H9 (cell line): ENCODE measurements at regions not wholly inside any gene's neighbourhood (a gene's known extent, or its start where the extent isn't known, plus 50 kb on each side); places are given as distances from the start of the nearest gene placed in this dataset.

Experiments
- DNase-seq: peaks from one replicate; pipeline ENCODE4 v3.0.0-alpha.2; 2017
- H2AFZ ChIP-seq: one replicate; pipeline ENCODE4 v1.6.1; 2013; ENCODE audit warnings: mild to moderate bottlenecking, low read length, control low read depth, moderate library complexity
- H2AK5ac ChIP-seq: 2 replicates; pipeline ENCODE4 v1.6.1; 2013; ENCODE audit warnings: low read length, control low read depth, mixed read lengths; ENCODE audit not compliant: insufficient read length
- H2BK120ac ChIP-seq: one replicate; pipeline ENCODE4 v1.6.1; 2013; ENCODE audit warnings: low read depth, mild to moderate bottlenecking, low read length, control low read depth, inconsistent platforms; ENCODE audit not compliant: poor library complexity, severe bottlenecking
- H2BK12ac ChIP-seq: 2 replicates; pipeline ENCODE4 v1.6.1; 2013; ENCODE audit warnings: low read length, control low read depth, mixed read lengths, low read depth; ENCODE audit not compliant: insufficient read length
- H2BK15ac ChIP-seq: 2 replicates; pipeline ENCODE4 v1.6.1; 2013; ENCODE audit warnings: low read depth, low read length, control low read depth
- H2BK20ac ChIP-seq: one replicate; pipeline ENCODE4 v1.6.1; 2013; ENCODE audit warnings: low read depth, mild to moderate bottlenecking, low read length, control low read depth, inconsistent platforms; ENCODE audit not compliant: poor library complexity, severe bottlenecking
- H2BK5ac ChIP-seq: 2 replicates; pipeline ENCODE4 v1.6.1; 2013; ENCODE audit warnings: low read length, control low read depth, mixed read lengths; ENCODE audit not compliant: insufficient read length
- H3K14ac ChIP-seq: 2 replicates; pipeline ENCODE4 v1.6.1; 2013; ENCODE audit warnings: low read length, control low read depth; ENCODE audit not compliant: insufficient read depth
- H3K18ac ChIP-seq: 2 replicates; pipeline ENCODE4 v1.6.1; 2013; ENCODE audit warnings: low read depth, mild to moderate bottlenecking, mixed read lengths, low read length, control low read depth; ENCODE audit not compliant: insufficient read length
- H3K23ac ChIP-seq: 2 replicates; pipeline ENCODE4 v1.6.1; 2013; ENCODE audit warnings: low read length, control low read depth, mixed read lengths, low read depth; ENCODE audit not compliant: insufficient read length
- H3K23me2 ChIP-seq: 2 replicates; pipeline ENCODE4 v1.6.1; 2013; ENCODE audit warnings: low read depth, mild to moderate bottlenecking, mixed read lengths, low read length, control low read depth; ENCODE audit not compliant: insufficient read length, poor library complexity, severe bottlenecking
- H3K27ac ChIP-seq: 2 replicates; pipeline ENCODE4 v1.5.1; 2013; ENCODE audit warnings: low read length, control low read depth, mixed read lengths, low read depth; ENCODE audit not compliant: insufficient read length
- H3K27me3 ChIP-seq: 2 replicates; pipeline ENCODE4 v1.6.1; 2013; ENCODE audit warnings: low read length, control low read depth, inconsistent platforms; ENCODE audit not compliant: insufficient read depth
- H3K4ac ChIP-seq: 2 replicates; pipeline ENCODE4 v1.6.1; 2013; ENCODE audit warnings: low read depth, mild to moderate bottlenecking, control low read depth, inconsistent platforms, low read length, moderate library complexity
- H3K4me1 ChIP-seq: 2 replicates; pipeline ENCODE4 v1.6.1; 2013; ENCODE audit warnings: low read length, control low read depth, inconsistent platforms; ENCODE audit not compliant: insufficient read depth
- H3K4me2 ChIP-seq: 2 replicates; pipeline ENCODE4 v1.6.1; 2013; ENCODE audit warnings: low read length, control low read depth, mixed read lengths; ENCODE audit not compliant: insufficient read length, insufficient read depth
- H3K56ac ChIP-seq: 2 replicates; pipeline ENCODE4 v1.6.1; 2013; ENCODE audit warnings: low read depth, mild to moderate bottlenecking, mixed read lengths, low read length, control low read depth; ENCODE audit not compliant: insufficient read length
- H3K79me1 ChIP-seq: 2 replicates; pipeline ENCODE4 v1.6.1; 2013; ENCODE audit warnings: low read depth, mild to moderate bottlenecking, moderate library complexity, low read length, control low read depth, inconsistent platforms; ENCODE audit not compliant: insufficient read depth, poor library complexity, severe bottlenecking
- H3K79me2 ChIP-seq: 2 replicates; pipeline ENCODE4 v1.6.1; 2013; ENCODE audit warnings: low read length, control low read depth, inconsistent platforms; ENCODE audit not compliant: insufficient read depth
- H3K9ac ChIP-seq: 2 replicates; pipeline ENCODE4 v1.6.1; 2013; ENCODE audit warnings: low read length, control low read depth, mixed read lengths; ENCODE audit not compliant: insufficient read length; ENCODE audit errors: extremely low read depth
- H3K9me3 ChIP-seq: one replicate; pipeline ENCODE4 v1.6.1; 2013; ENCODE audit warnings: low read depth, low read length, inconsistent platforms; ENCODE audit not compliant: control insufficient read depth
- H3T11ph ChIP-seq: one replicate; pipeline ENCODE4 v1.6.1; 2013; ENCODE audit warnings: mild to moderate bottlenecking, low read length, control low read depth, inconsistent platforms
- H4K20me1 ChIP-seq: one replicate; pipeline ENCODE4 v1.6.1; 2013; ENCODE audit not compliant: control insufficient read depth, insufficient read length, insufficient read depth
- H4K5ac ChIP-seq: 2 replicates; pipeline ENCODE4 v1.6.1; 2013; ENCODE audit warnings: low read depth, mild to moderate bottlenecking, mixed read lengths, low read length, control low read depth; ENCODE audit not compliant: insufficient read length
- H4K8ac ChIP-seq: replicated peaks from 2 replicates; pipeline ENCODE4 v1.6.1; 2013; ENCODE audit warnings: low read length, control low read depth, mixed read lengths, low read depth; ENCODE audit not compliant: insufficient read length
- H4K91ac ChIP-seq: 2 replicates; pipeline ENCODE4 v1.6.1; 2013; ENCODE audit warnings: low read depth, mild to moderate bottlenecking, moderate library complexity, mixed read lengths, low read length, control low read depth; ENCODE audit not compliant: insufficient read length
- H3K27ac Mint-ChIP-seq, 3 experiments: 2 replicates in 2 of 3; 3 replicates in 1 of 3; pipeline ENCODE4 v1.8.0; 2020 to 2021; ENCODE audit warnings: mixed read lengths in 3 of 3, mild to moderate bottlenecking in 1 of 3, moderate library complexity in 1 of 3
- H3K27me3 Mint-ChIP-seq: 2 replicates; pipeline ENCODE4 v1.8.0; 2021; ENCODE audit warnings: low read depth, mild to moderate bottlenecking, moderate library complexity, mixed read lengths
- H3K36me3 Mint-ChIP-seq, 3 experiments: 2 replicates in 2 of 3; 3 replicates in 1 of 3; pipeline ENCODE4 v1.8.0; 2020 to 2021; ENCODE audit warnings: low read depth in 3 of 3, mixed read lengths in 3 of 3; ENCODE audit not compliant: insufficient read depth in 1 of 3
- H3K4me1 Mint-ChIP-seq, 2 experiments: 2 replicates each; pipeline ENCODE4 v1.8.0; 2020; ENCODE audit warnings: mixed read lengths in 2 of 2
- H3K4me3 Mint-ChIP-seq, 2 experiments: 2 replicates in 1 of 2; 3 replicates in 1 of 2; pipeline ENCODE4 v1.8.0; 2020 to 2021; ENCODE audit warnings: mild to moderate bottlenecking in 2 of 2, mixed read lengths in 2 of 2, moderate library complexity in 1 of 2
- H3K9me3 Mint-ChIP-seq, 2 experiments: 2 replicates in 1 of 2; 3 replicates in 1 of 2; pipeline ENCODE4 v1.8.0; 2020; ENCODE audit warnings: mild to moderate bottlenecking in 2 of 2, mixed read lengths in 2 of 2, moderate library complexity in 1 of 2
- WGBS: extraction: QIAGEN DNeasy Blood & Tissue Kit; methylation state at CpG from one replicate; pipeline ENCODE4 v1.1.7; 2013; ENCODE audit warnings: missing lambda C conversion rate, low lambda C conversion rate, mixed read lengths; ENCODE audit not compliant: insufficient read length; ENCODE audit errors: extremely low coverage; 5-methylcytosine and 5-hydroxymethylcytosine counted together
- TF ChIP-seq, protein P1 (sequence below): fragments of 200-600 bp; sonication (generic); conservative IDR thresholded peaks from 3 replicates; pipeline ENCODE4 v1.8.0; 2021; ENCODE audit warnings: antibody characterized with exemption, mild to moderate bottlenecking

DNA sequence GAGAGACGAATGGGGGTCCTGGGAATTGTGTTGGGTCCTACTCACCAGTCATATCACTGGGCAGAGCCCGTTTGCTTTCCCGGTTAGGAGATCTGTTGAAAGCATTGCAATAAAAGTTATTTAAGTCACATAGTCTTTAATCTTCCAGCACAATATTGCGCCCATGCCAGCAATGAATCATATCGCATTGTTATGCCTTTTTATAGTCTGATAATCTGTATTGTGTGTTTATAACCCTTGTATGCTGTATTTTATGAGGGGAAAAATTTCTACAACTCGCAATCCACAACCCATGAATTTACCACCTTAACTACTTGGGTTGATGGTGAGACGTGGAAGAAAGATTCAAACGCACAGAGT, 211.9 kb upstream of the SMIM21 start:
- no peak overlapping the region for H2AK5ac ChIP-seq
- H2AFZ ChIP-seq: no peak overlapping the region
- no peak overlapping the region for H3K9ac ChIP-seq
- no peak overlapping the region for H3K4ac ChIP-seq
- H3K14ac ChIP-seq: no peak overlapping the region
- H3T11ph ChIP-seq: no peak overlapping the region
- TF ChIP-seq, protein P1, sequence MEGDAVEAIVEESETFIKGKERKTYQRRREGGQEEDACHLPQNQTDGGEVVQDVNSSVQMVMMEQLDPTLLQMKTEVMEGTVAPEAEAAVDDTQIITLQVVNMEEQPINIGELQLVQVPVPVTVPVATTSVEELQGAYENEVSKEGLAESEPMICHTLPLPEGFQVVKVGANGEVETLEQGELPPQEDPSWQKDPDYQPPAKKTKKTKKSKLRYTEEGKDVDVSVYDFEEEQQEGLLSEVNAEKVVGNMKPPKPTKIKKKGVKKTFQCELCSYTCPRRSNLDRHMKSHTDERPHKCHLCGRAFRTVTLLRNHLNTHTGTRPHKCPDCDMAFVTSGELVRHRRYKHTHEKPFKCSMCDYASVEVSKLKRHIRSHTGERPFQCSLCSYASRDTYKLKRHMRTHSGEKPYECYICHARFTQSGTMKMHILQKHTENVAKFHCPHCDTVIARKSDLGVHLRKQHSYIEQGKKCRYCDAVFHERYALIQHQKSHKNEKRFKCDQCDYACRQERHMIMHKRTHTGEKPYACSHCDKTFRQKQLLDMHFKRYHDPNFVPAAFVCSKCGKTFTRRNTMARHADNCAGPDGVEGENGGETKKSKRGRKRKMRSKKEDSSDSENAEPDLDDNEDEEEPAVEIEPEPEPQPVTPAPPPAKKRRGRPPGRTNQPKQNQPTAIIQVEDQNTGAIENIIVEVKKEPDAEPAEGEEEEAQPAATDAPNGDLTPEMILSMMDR: no peak
- no peak overlapping the region for H4K91ac ChIP-seq
- H3K4me3 Mint-ChIP-seq: no peak overlapping the region
- no peak for DNase-seq
- no peaks in the 10 kb centered on the region for H4K20me1 ChIP-seq
- H3K56ac ChIP-seq: no peak overlapping the region
- H3K27me3 Mint-ChIP-seq: peaks cover 36% of the 10 kb centered on the region
- H3K79me1 ChIP-seq: no peaks in the 10 kb centered on the region
- H3K36me3 Mint-ChIP-seq: no peaks in the 10 kb centered on the region
- H3K79me2 ChIP-seq: no peaks in the 10 kb centered on the region
- H3K27me3 ChIP-seq: no peaks in the 10 kb centered on the region
- no peak overlapping the region for H4K8ac ChIP-seq
- H3K23me2 ChIP-seq: no peaks in the 10 kb centered on the region
- H2BK120ac ChIP-seq: no peak overlapping the region
- H2BK20ac ChIP-seq: no peak overlapping the region
- H2BK5ac ChIP-seq: no peak overlapping the region
- no peak overlapping the region for H3K18ac ChIP-seq
- H3K9me3 Mint-ChIP-seq: no peaks in the 10 kb centered on the region; a peak in 2 of 5 replicates
- no peak overlapping the region for H3K4me2 ChIP-seq
- WGBS: no CpG with 5 or more reads among the region's 8 CpGs
- no peak overlapping the region for H3K23ac ChIP-seq
- no peaks in the 10 kb centered on the region for H3K9me3 ChIP-seq
- H4K5ac ChIP-seq: no peak overlapping the region
- H2BK15ac ChIP-seq: no peak overlapping the region
- H3K4me1 ChIP-seq: no peaks in the 10 kb centered on the region; the same call in 1 of the 2 replicates
- no peak overlapping the region for H3K27ac Mint-ChIP-seq
- H3K27ac ChIP-seq: no peak overlapping the region
- H2BK12ac ChIP-seq: no peak overlapping the region
- peaks cover 17% of the 10 kb centered on the region in 2 experiments for H3K4me1 Mint-ChIP-seq
